Fibroblast of pulmonary artery (primary cell): ENCODE measurements at regions not wholly inside any gene's neighbourhood (a gene's known extent, or its start where the extent isn't known, plus 50 kb on each side); places are given as distances from the start of the nearest gene placed in this dataset.

Experiments
- DNase-seq: peaks from one replicate; pipeline ENCODE4 v3.0.0-alpha.2; 2010; ENCODE audit warnings: low read depth
- H3K4me3 ChIP-seq: replicated peaks from 2 replicates; pipeline ENCODE4 v1.5.1; 2011; ENCODE audit warnings: low read depth, mild to moderate bottlenecking, control low read depth, low read length, moderate library complexity
- CTCF ChIP-seq: IDR thresholded peaks from 2 replicates; pipeline ENCODE4 v1.5.1; 2011; ENCODE audit warnings: mild to moderate bottlenecking, control low read depth, low read length, inconsistent platforms; ENCODE audit errors: missing control alignments

GRCh38 chr1:162992945-162993344 is 76.2 kb upstream of the RGS4 start:
- DNase-seq: no peak
- H3K4me3 ChIP-seq: no peak overlapping the region
- TF ChIP-seq CTCF: no peak

- no peak for TF ChIP-seq CTCF
- DNase-seq: no peak
These were observed 77.7 kb upstream of the RGS4 start for GRCh38 chr1:162991444-162991843.

GRCh38 chr1:162990665-162991064 is 78.5 kb upstream of the RGS4 start:
- H3K4me3 ChIP-seq: no peak overlapping the region
- no peak for DNase-seq
- TF ChIP-seq CTCF: no peak

More at GRCh38 chr1:162991444-162991843, 77.7 kb upstream of the RGS4 start:
- no peak overlapping the region for H3K4me3 ChIP-seq

- TF ChIP-seq CTCF: no peak
- DNase-seq: no peak
- no peak overlapping the region for H3K4me3 ChIP-seq
These were observed 80.3 kb upstream of the RGS4 start for GRCh38 chr1:162988869-162989268.

- no peak for TF ChIP-seq CTCF
- no peak overlapping the region for H3K4me3 ChIP-seq
- DNase-seq: peak; percentile 46
These were observed 81.3 kb upstream of the RGS4 start for GRCh38 chr1:162987866-162988265.

GRCh38 chr1:162985816-162986435 is 83.2 kb upstream of the RGS4 start:
- TF ChIP-seq CTCF: no peak

GRCh38 chr1:162984699-162985098 is 84.5 kb upstream of the RGS4 start:
- no peak overlapping the region for H3K4me3 ChIP-seq
- peak; percentile 96 for DNase-seq
- no peak for TF ChIP-seq CTCF

More at GRCh38 chr1:162985816-162986435, 83.2 kb upstream of the RGS4 start:
- DNase-seq: peak; percentile 46
- no peak overlapping the region for H3K4me3 ChIP-seq
